Panc1 (cell line): ENCODE measurements at regions not wholly inside any gene's neighbourhood (a gene's known extent, or its start where the extent isn't known, plus 50 kb on each side); places are given as distances from the start of the nearest gene placed in this dataset.

Experiments
- POLR2AphosphoS5 ChIP-seq: IDR thresholded peaks from 2 replicates; pipeline ENCODE4 v1.6.1; 2012; ENCODE audit warnings: mild to moderate bottlenecking, low read depth, low read length, moderate library complexity
- TCF7L2 ChIP-seq: IDR thresholded peaks from 2 replicates; pipeline ENCODE4 v1.6.1; 2011; ENCODE audit warnings: mild to moderate bottlenecking, low read depth, low read length, inconsistent platforms
- TF ChIP-seq, protein P1 (sequence below): fragments of 450-650 bp; IDR thresholded peaks from 2 replicates; pipeline ENCODE4 v1.5.1; 2017; ENCODE audit warnings: mild to moderate bottlenecking

DNA sequence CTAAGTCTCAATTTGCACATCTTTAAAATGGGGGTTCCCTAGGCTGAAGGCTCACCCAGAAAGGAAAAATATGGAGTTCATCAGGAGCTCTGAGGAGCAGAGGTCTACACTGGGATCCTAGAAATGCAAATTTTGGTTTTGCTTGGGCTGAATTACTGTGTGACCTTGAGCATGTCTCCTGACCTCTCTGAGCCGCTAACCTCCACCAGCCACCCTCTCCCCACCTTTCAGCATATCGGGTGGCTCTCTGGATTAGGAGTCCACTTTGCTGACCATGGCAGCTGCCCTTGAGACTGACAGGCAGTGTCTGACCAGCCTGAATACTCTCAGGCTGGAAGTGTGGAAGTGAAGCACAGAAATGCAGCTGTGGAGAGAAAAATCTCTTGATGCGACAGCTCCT lies 165.9 kb upstream of the LRFN2 start:
- TF ChIP-seq POLR2AphosphoS5 (no peak), TCF7L2 (no peak)
- TF ChIP-seq, protein P1, sequence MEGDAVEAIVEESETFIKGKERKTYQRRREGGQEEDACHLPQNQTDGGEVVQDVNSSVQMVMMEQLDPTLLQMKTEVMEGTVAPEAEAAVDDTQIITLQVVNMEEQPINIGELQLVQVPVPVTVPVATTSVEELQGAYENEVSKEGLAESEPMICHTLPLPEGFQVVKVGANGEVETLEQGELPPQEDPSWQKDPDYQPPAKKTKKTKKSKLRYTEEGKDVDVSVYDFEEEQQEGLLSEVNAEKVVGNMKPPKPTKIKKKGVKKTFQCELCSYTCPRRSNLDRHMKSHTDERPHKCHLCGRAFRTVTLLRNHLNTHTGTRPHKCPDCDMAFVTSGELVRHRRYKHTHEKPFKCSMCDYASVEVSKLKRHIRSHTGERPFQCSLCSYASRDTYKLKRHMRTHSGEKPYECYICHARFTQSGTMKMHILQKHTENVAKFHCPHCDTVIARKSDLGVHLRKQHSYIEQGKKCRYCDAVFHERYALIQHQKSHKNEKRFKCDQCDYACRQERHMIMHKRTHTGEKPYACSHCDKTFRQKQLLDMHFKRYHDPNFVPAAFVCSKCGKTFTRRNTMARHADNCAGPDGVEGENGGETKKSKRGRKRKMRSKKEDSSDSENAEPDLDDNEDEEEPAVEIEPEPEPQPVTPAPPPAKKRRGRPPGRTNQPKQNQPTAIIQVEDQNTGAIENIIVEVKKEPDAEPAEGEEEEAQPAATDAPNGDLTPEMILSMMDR = no peak
